ENCODE measurements at regions not wholly inside any gene's neighbourhood (a gene's known extent, or its start where the extent isn't known, plus 50 kb on each side); places are given as distances from the start of the nearest gene placed in this dataset.

GRCh38 chr3:43958005-43958770 lies 267.4 kb downstream of the ABHD5 start:
- TF ChIP-seq CTCF (IDR thresholded peaks at IDR 0.05; ENCODE audit: insufficient read depth, low read length) (no peak), POLR2AphosphoS5 (IDR thresholded peaks at IDR 0.05; ENCODE audit: low read depth) (no peak)

All from HL-60 (cell line).